Gastroesophageal sphincter (tissue), 3 donors: ENCODE measurements at regions not wholly inside any gene's neighbourhood (a gene's known extent, or its start where the extent isn't known, plus 50 kb on each side); places are given as distances from the start of the nearest gene placed in this dataset.

ENCODE experiments used
- CTCF ChIP-seq, 4 experiments: fragments of 200-600 bp in 2 of 4; fragments of 450-650 bp in 2 of 4; sonication (generic) in 1 of 4; IDR thresholded peaks; one replicate each; pipeline ENCODE4 v1.5.1; 2017 to 2019; ENCODE audit warnings: antibody characterized with exemption in 4 of 4, mild to moderate bottlenecking in 2 of 4, moderate library complexity in 2 of 4
- EP300 ChIP-seq: sonication (generic); formaldehyde crosslinking; IDR thresholded peaks from one replicate; pipeline ENCODE4 v1.6.1; 2017; ENCODE audit warnings: antibody characterized with exemption, mild to moderate bottlenecking
- POLR2A ChIP-seq, 2 donors: fragments of 450-650 bp; IDR thresholded peaks; one replicate each; pipeline ENCODE4 v1.6.1; 2017; ENCODE audit warnings: antibody characterized with exemption in 2 of 2, mild to moderate bottlenecking in 2 of 2, moderate library complexity in 1 of 2
- POLR2AphosphoS5 ChIP-seq: sonication (generic); formaldehyde crosslinking; IDR thresholded peaks from one replicate; pipeline ENCODE4 v1.6.1; 2017; ENCODE audit warnings: antibody characterized with exemption

GRCh38 chr3:78455166-78455565 is 1312.6 kb downstream of the ROBO1 start:
- TF ChIP-seq CTCF (IDR thresholded peaks at IDR 0.05) (no peak), EP300 (no peak), POLR2A (IDR thresholded peaks at IDR 0.05) (no peak), POLR2AphosphoS5 (no peak)
